GM23248 (cell line): ENCODE measurements at regions not wholly inside any gene's neighbourhood (a gene's known extent, or its start where the extent isn't known, plus 50 kb on each side); places are given as distances from the start of the nearest gene placed in this dataset.

Experiments used
- EZH2 ChIP-seq: fragments of 200-600 bp; sonication (generic); IDR thresholded peaks from 2 replicates; pipeline ENCODE4 v1.6.1; 2018; ENCODE audit warnings: antibody characterized with exemption, mild to moderate bottlenecking; ENCODE audit not compliant: insufficient read depth, poor library complexity, severe bottlenecking
- EZH2phosphoT487 ChIP-seq: fragments of 200-600 bp; sonication (generic); IDR thresholded peaks from 2 replicates; pipeline ENCODE4 v1.6.1; 2018; ENCODE audit warnings: antibody characterized with exemption, moderate library complexity, mild to moderate bottlenecking, low read depth; ENCODE audit not compliant: insufficient read depth

- TF ChIP-seq EZH2phosphoT487 (no peak), EZH2 (no peak)
These were observed 282.0 kb downstream of the SEC14L1 start for GRCh38 chr17:77422748-77423113.
